Spinal cord (tissue), 9 donors: ENCODE measurements at regions not wholly inside any gene's neighbourhood (a gene's known extent, or its start where the extent isn't known, plus 50 kb on each side); places are given as distances from the start of the nearest gene placed in this dataset.

Source experiments
- DNase-seq, 6 donors: peaks; one replicate each; pipeline versions ENCODE4 v3.0.0 to v3.0.0-alpha.2; 2013 to 2015; ENCODE audit warnings: low spot score in 6 of 6, low read depth in 4 of 6
- H3K27ac ChIP-seq: one replicate; pipeline ENCODE4 v1.5.1; 2013; ENCODE audit warnings: low read depth, low read length, control low read depth
- H3K27me3 ChIP-seq: one replicate; pipeline ENCODE4 v1.6.1; 2013; ENCODE audit warnings: low read length; ENCODE audit not compliant: control insufficient read depth, insufficient read depth
- H3K36me3 ChIP-seq: one replicate; pipeline ENCODE4 v1.6.1; 2013; ENCODE audit warnings: low read length; ENCODE audit not compliant: control insufficient read depth, insufficient read depth
- H3K4me1 ChIP-seq: one replicate; pipeline ENCODE4 v1.6.1; 2013; ENCODE audit warnings: low read length; ENCODE audit not compliant: control insufficient read depth, insufficient read depth
- H3K4me3 ChIP-seq: one replicate; pipeline ENCODE4 v1.5.1; 2013; ENCODE audit warnings: low read depth, low read length, control low read depth
- H3K9me3 ChIP-seq: one replicate; pipeline ENCODE4 v1.6.1; 2013; ENCODE audit warnings: low read length; ENCODE audit not compliant: control insufficient read depth, insufficient read depth
- WGBS: methylation state at CpG from one replicate; pipeline ENCODE4 v1.1.5; 2013; ENCODE audit warnings: missing lambda C conversion rate; ENCODE audit not compliant: insufficient coverage; 5-methylcytosine and 5-hydroxymethylcytosine counted together
- donor health status: healthy.

GRCh38 chr4:149112109-149112508 is 669.9 kb upstream of the NR3C2 start:
- Histone ChIP-seq H3K4me1 (no peaks in the 10 kb centered on the region), H3K27me3 (no peaks in the 10 kb centered on the region), H3K9me3 (no peaks in the 10 kb centered on the region), H3K4me3 (no peak overlapping the region), H3K36me3 (no peaks in the 10 kb centered on the region), H3K27ac (no peak overlapping the region)
- no CpG with 5 or more reads among the region's 3 CpGs for WGBS
- no peak for DNase-seq

- 71% methylated on average over 3 of the region's 3 CpGs for WGBS
- Histone ChIP-seq H3K9me3 (no peaks in the 10 kb centered on the region), H3K27me3 (no peaks in the 10 kb centered on the region), H3K36me3 (no peaks in the 10 kb centered on the region), H3K4me1 (no peaks in the 10 kb centered on the region), H3K27ac (no peak overlapping the region), H3K4me3 (no peak overlapping the region)
- DNase-seq = peak in 1 of 6 donors; percentile 4
Observed at GRCh38 chr4:149110481-149110880, 668.3 kb upstream of the NR3C2 start.

GRCh38 chr4:149108626-149109025 is 666.4 kb upstream of the NR3C2 start:
- H3K9me3 ChIP-seq = no peaks in the 10 kb centered on the region

GRCh38 chr4:149102765-149103164 is 660.6 kb upstream of the NR3C2 start:
- Histone ChIP-seq H3K36me3 (no peaks in the 10 kb centered on the region), H3K9me3 (no peaks in the 10 kb centered on the region), H3K27me3 (no peaks in the 10 kb centered on the region), H3K4me1 (no peaks in the 10 kb centered on the region), H3K27ac (no peak overlapping the region), H3K4me3 (no peak overlapping the region)
- no peak for DNase-seq

More at GRCh38 chr4:149108626-149109025, 666.4 kb upstream of the NR3C2 start:
- no peak overlapping the region for H3K4me3 ChIP-seq
- no peaks in the 10 kb centered on the region for H3K36me3 ChIP-seq
- no peak for DNase-seq
- H3K27me3 ChIP-seq = no peaks in the 10 kb centered on the region
- no peak overlapping the region for H3K27ac ChIP-seq
- no CpG with 5 or more reads among the region's 2 CpGs for WGBS
- no peaks in the 10 kb centered on the region for H3K4me1 ChIP-seq

GRCh38 chr4:149101649-149102048 is 659.4 kb upstream of the NR3C2 start:
- Histone ChIP-seq H3K27ac (no peak overlapping the region), H3K4me3 (no peak overlapping the region), H3K4me1 (no peaks in the 10 kb centered on the region), H3K27me3 (no peaks in the 10 kb centered on the region), H3K9me3 (no peaks in the 10 kb centered on the region), H3K36me3 (no peaks in the 10 kb centered on the region)
- DNase-seq = no peak
- WGBS = no CpG with 5 or more reads among the region's 2 CpGs

- DNase-seq = no peak
- no peaks in the 10 kb centered on the region for H3K4me1 ChIP-seq
- H3K36me3 ChIP-seq = no peaks in the 10 kb centered on the region
- no peaks in the 10 kb centered on the region for H3K27me3 ChIP-seq
- H3K4me3 ChIP-seq = no peak overlapping the region
- no peak overlapping the region for H3K27ac ChIP-seq
- peaks cover 5% of the 10 kb centered on the region for H3K9me3 ChIP-seq
- WGBS = no CpG with 5 or more reads among the region's 1 CpG
Observed at GRCh38 chr4:149095811-149096210, 653.6 kb upstream of the NR3C2 start.

- H3K27ac ChIP-seq = no peak overlapping the region
Observed at GRCh38 chr4:149095001-149095400, 652.8 kb upstream of the NR3C2 start.

GRCh38 chr4:149084144-149084543 is 641.9 kb upstream of the NR3C2 start:
- no peak overlapping the region for H3K27ac ChIP-seq
- 94% methylated on average over 4 of the region's 4 CpGs for WGBS
- peak in 1 of 6 donors; percentile 44 for DNase-seq
- H3K4me1 ChIP-seq = no peaks in the 10 kb centered on the region
- no peaks in the 10 kb centered on the region for H3K27me3 ChIP-seq
- H3K4me3 ChIP-seq = no peak overlapping the region
- no peaks in the 10 kb centered on the region for H3K36me3 ChIP-seq
- H3K9me3 ChIP-seq = peaks cover 2% of the 10 kb centered on the region

More at GRCh38 chr4:149095001-149095400, 652.8 kb upstream of the NR3C2 start:
- Histone ChIP-seq H3K4me1 (no peaks in the 10 kb centered on the region), H3K27me3 (no peaks in the 10 kb centered on the region), H3K4me3 (no peak overlapping the region), H3K9me3 (peaks cover 5% of the 10 kb centered on the region), H3K36me3 (no peaks in the 10 kb centered on the region)
- DNase-seq = no peak

GRCh38 chr4:149077181-149077580 is 635.0 kb upstream of the NR3C2 start:
- WGBS = no CpG with 5 or more reads among the region's 1 CpG
- Histone ChIP-seq H3K27ac (no peak overlapping the region), H3K4me1 (no peaks in the 10 kb centered on the region), H3K9me3 (no peaks in the 10 kb centered on the region), H3K4me3 (no peak overlapping the region), H3K36me3 (no peaks in the 10 kb centered on the region), H3K27me3 (no peaks in the 10 kb centered on the region)
- no peak for DNase-seq

GRCh38 chr4:149076401-149076800 is 634.2 kb upstream of the NR3C2 start:
- WGBS = 45% methylated on average over 1 of the region's 1 CpG
- no peaks in the 10 kb centered on the region for H3K9me3 ChIP-seq
- DNase-seq = no peak
- no peak overlapping the region for H3K27ac ChIP-seq
- H3K4me3 ChIP-seq = no peak overlapping the region
- H3K36me3 ChIP-seq = no peaks in the 10 kb centered on the region
- no peaks in the 10 kb centered on the region for H3K27me3 ChIP-seq
- H3K4me1 ChIP-seq = no peaks in the 10 kb centered on the region
